ENCODE measurements at regions not wholly inside any gene's neighbourhood (a gene's known extent, or its start where the extent isn't known, plus 50 kb on each side); places are given as distances from the start of the nearest gene placed in this dataset.

DNA sequence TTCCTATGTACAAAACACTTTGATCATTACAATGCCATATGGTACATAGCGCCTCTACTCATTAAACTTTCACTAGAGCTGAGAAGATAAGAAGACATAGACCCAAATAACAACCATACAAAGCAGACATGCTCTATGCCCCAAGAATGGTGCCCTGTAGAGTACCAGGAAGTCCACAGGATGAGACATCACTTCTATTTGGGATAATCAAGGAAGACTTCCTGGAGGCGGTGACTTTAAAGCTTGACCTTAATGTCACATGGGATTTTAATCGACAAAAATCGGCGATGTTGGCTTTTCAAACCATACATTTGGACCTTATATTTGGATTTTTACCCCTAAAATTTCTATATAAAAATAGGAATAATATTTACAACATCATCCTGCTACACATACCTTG is 224.3 kb upstream of the MAP3K1 start:
- Histone ChIP-seq H3K27ac (no peak overlapping the region), H3K4me3 (no peak overlapping the region), H3K36me3 (no peaks in the 10 kb centered on the region), H3K4me1 (no peaks in the 10 kb centered on the region), H3K27me3 (no peaks in the 10 kb centered on the region), H3K9me3 (no peaks in the 10 kb centered on the region)
- no peak for FAIRE-seq
- 94 to 97% methylated on average over 5 of the region's 5 CpGs for WGBS, 2 donors
- intact Hi-C loops (cut with DNase I), result no loop called here
- ATAC-seq, result no peak
- no peak for DNase-seq
- TF ChIP-seq, protein P1, sequence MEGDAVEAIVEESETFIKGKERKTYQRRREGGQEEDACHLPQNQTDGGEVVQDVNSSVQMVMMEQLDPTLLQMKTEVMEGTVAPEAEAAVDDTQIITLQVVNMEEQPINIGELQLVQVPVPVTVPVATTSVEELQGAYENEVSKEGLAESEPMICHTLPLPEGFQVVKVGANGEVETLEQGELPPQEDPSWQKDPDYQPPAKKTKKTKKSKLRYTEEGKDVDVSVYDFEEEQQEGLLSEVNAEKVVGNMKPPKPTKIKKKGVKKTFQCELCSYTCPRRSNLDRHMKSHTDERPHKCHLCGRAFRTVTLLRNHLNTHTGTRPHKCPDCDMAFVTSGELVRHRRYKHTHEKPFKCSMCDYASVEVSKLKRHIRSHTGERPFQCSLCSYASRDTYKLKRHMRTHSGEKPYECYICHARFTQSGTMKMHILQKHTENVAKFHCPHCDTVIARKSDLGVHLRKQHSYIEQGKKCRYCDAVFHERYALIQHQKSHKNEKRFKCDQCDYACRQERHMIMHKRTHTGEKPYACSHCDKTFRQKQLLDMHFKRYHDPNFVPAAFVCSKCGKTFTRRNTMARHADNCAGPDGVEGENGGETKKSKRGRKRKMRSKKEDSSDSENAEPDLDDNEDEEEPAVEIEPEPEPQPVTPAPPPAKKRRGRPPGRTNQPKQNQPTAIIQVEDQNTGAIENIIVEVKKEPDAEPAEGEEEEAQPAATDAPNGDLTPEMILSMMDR (IDR thresholded peaks at IDR 0.05), result no peak

DNA sequence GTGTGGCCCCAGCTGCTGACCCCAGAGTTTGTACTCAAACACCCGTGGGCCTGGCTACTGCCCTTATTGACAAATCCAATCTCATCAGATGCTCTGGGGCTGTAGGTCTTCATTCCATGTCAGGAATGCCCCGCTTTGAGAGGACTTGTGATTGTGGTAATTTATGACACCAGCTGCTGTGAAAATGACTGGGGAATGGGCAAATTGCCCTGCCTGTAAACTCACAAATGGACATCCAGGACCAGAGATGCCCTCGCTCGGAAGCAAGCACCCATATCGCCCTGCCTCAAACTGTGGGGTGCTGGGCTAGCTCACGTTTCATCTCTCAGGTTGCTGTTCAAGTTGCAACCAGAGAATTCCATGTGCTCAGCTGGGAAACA is 225.9 kb upstream of the MAP3K1 start:
- peaks cover 0 to 3% (median 0%) of the 10 kb centered on the region in 3 donors for H3K4me1 ChIP-seq
- no peaks in the 10 kb centered on the region for H3K9me3 ChIP-seq
- ATAC-seq (no peak), FAIRE-seq (no peak), DNase-seq (no peak)
- intact Hi-C loops (cut with DNase I), result no loop called here
- H3K36me3 ChIP-seq, result no peaks in the 10 kb centered on the region
- no peaks in the 10 kb centered on the region for H3K27me3 ChIP-seq
- H3K4me3 ChIP-seq, result no peak overlapping the region
- 65 to 73% methylated on average over 6 of the region's 6 CpGs for WGBS, 2 donors
- no peak overlapping the region for H3K27ac ChIP-seq
- TF ChIP-seq, protein P1 (IDR thresholded peaks at IDR 0.05), result no peak

DNA sequence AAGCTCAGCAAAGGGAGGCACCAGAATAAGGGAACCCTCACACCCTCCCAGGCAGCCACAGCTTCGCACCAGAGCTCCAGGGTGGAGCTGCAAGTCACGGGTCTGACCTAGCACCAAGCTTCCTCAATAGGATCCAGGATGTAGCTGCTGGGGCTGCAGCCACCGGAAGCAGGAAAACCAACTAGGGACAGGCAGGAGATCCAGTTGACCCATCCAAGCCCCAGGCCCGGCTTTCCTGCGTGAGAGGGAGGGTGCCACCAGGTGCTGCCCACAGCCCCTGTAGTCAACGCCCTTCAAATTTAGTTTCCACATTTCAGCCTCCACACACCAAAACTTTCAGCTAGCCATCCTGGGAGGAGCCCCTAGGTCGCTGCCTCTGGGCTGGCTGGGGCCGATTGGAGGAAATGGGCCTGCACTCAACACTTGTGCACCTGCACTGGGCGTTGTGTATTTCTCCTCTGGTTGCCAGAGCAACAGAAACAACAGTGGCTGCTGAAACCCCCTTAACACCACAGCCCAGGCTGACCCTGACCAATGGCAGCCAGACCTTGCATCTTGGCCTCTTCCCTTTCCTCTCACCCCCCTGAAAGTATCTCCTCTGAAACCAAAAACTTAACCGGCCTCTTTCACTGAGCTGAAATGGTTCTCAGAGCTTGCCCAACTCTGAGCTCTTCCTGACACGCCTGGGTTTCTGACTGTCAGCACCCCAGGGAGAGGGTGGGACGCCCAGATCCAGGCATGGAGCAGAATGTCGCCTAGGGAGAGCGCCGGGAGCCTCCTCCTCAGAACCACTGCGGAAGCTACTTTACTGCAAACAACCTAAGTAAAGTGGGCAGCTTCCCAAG is 226.5 kb upstream of the MAP3K1 start:
- intact Hi-C loops (cut with DNase I), result no loop called here
- Histone ChIP-seq H3K27ac (no peak overlapping the region), H3K9me3 (no peaks in the 10 kb centered on the region), H3K27me3 (no peaks in the 10 kb centered on the region), H3K4me1 (peaks cover 0 to 3% (median 0%) of the 10 kb centered on the region in 3 donors), H3K36me3 (no peaks in the 10 kb centered on the region), H3K4me3 (no peak overlapping the region)
- TF ChIP-seq, protein P1 (IDR thresholded peaks at IDR 0.05), result no peak
- no peak for DNase-seq
- peak in 3 of 4 donors; percentile 36 to 59 (median 47) for ATAC-seq
- 84 to 87% methylated on average over 16 of the region's 16 CpGs for WGBS, 2 donors
- FAIRE-seq, result no peak

DNA sequence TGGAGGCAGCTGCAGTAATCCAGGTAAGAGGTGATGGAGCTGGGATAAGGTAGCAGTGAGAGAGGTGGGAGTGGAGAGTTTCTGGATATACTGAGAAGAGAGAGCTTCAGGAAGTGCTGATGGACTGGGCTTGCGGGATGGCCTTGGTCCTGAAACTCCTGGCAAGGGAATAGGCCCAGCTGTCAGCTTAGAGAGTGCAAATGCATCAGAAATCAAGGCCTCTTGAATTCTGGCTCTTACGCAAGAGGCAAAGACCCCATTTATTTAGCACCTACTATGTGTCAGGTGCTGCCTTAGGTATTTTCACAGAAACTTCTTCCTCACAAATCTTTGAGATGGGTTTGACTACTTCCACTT is 227.2 kb upstream of the MAP3K1 start:
- FAIRE-seq (no peak), DNase-seq (no peak), ATAC-seq (no peak)
- Histone ChIP-seq H3K4me3 (no peak overlapping the region), H3K27me3 (no peaks in the 10 kb centered on the region), H3K4me1 (peaks cover 0 to 3% (median 0%) of the 10 kb centered on the region in 3 donors), H3K36me3 (no peaks in the 10 kb centered on the region), H3K9me3 (no peaks in the 10 kb centered on the region), H3K27ac (no peak overlapping the region)
- intact Hi-C loops (cut with DNase I), result no loop called here
- TF ChIP-seq, protein P1 (IDR thresholded peaks at IDR 0.05), result no peak
- WGBS, 2 donors, result 74 to 82% methylated on average over 2 of the region's 2 CpGs

DNA sequence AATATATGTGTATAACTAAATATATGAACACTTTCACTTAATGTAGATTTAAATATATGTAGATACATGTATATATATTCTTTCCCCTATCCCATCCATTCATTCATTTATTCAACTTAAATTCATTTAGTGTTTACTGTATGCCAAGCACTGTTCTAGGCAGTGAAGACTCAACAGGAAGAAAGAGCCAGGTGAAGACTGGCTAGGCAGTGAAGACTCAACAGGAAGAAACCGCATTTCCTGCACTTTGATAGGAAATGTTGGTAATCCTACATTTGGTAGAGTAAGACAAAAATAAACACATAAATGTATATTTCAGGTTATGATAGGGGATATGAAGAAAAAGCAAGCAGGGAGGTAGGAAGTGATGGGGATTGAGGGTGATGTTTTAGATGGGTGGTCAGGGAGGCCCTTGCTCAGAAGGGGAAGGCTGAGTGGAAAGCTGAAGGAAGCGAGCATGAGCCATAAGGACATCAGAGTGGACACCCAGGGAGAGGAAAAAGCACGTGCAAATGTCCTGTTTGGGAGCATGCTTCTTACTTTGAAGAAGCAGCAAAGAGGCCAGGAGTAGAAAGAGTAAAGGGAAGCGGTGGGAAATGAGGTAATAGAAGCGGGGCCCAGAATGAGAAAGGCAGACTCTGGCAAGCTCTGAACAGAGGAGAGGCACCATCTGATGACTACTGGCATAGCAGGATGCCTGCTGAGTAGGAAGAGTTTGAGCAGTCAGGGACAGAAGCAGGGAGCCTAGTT is 227.8 kb upstream of the MAP3K1 start:
- H3K4me1 ChIP-seq, result peaks cover 0 to 3% (median 0%) of the 10 kb centered on the region in 3 donors
- H3K27ac ChIP-seq, result no peak overlapping the region
- intact Hi-C loops (cut with DNase I), result no loop called here
- H3K36me3 ChIP-seq, result no peaks in the 10 kb centered on the region
- no peak for FAIRE-seq
- no peak overlapping the region for H3K4me3 ChIP-seq
- DNase-seq, result no peak
- no peak for ATAC-seq
- H3K9me3 ChIP-seq, result no peaks in the 10 kb centered on the region
- H3K27me3 ChIP-seq, result no peaks in the 10 kb centered on the region
- TF ChIP-seq, protein P1 (IDR thresholded peaks at IDR 0.05), result no peak
- 82 to 88% methylated on average over 5 of the region's 5 CpGs for WGBS, 2 donors
